A549 (cell line): ENCODE measurements at regions not wholly inside any gene's neighbourhood (a gene's known extent, or its start where the extent isn't known, plus 50 kb on each side); places are given as distances from the start of the nearest gene placed in this dataset.

Experiments
- BHLHE40 ChIP-seq: IDR thresholded peaks from 2 replicates; pipeline ENCODE4 v1.6.1; 2012; ENCODE audit warnings: low read depth, low read length, inconsistent platforms
- CEBPB ChIP-seq, 2 experiments: fragments of >200 bp in 1 of 2; sonication (Bioruptor Twin) in 1 of 2; formaldehyde crosslinking in 1 of 2; IDR thresholded peaks; 2 replicates each; pipeline ENCODE4 v1.6.1; 2012 to 2016
- CHD2 ChIP-seq: fragments of 150-350 bp; IDR thresholded peaks from 2 replicates; pipeline ENCODE4 v1.6.1; 2014; ENCODE audit warnings: low read length; ENCODE audit not compliant: partially characterized antibody
- CTCF ChIP-seq: fragments of >200 bp; sonication (Bioruptor Twin); formaldehyde crosslinking; IDR thresholded peaks from 3 replicates; pipeline ENCODE4 v1.5.1; 2016
- EHMT2 ChIP-seq: fragments of 200-600 bp; sonication (generic); IDR thresholded peaks from 2 replicates; pipeline ENCODE4 v1.6.1; 2016; ENCODE audit warnings: antibody characterized with exemption, low read depth, mild to moderate bottlenecking, moderate library complexity
- EP300 ChIP-seq, 2 experiments: fragments of >200 bp; sonication (Bioruptor Twin); formaldehyde crosslinking; IDR thresholded peaks; 2 replicates in 1 of 2; 3 replicates in 1 of 2; pipeline ENCODE4 v1.6.1; 2016 to 2017
- ESRRA ChIP-seq: fragments of 150-350 bp; IDR thresholded peaks from 2 replicates; pipeline ENCODE4 v1.6.1; 2014; ENCODE audit warnings: mild to moderate bottlenecking, low read length, borderline replicate concordance
- GATA3 ChIP-seq: IDR thresholded peaks from 2 replicates; pipeline ENCODE4 v1.6.1; 2012; ENCODE audit warnings: borderline replicate concordance
- NR3C1 ChIP-seq: fragments of >200 bp; sonication (Bioruptor Twin); formaldehyde crosslinking; IDR thresholded peaks from 3 replicates; pipeline ENCODE4 v1.6.1; 2017
- PHF8 ChIP-seq: fragments of 200-600 bp; sonication (generic); IDR thresholded peaks from 2 replicates; pipeline ENCODE4 v1.6.1; 2016; ENCODE audit warnings: low read depth, mild to moderate bottlenecking, antibody characterized with exemption, moderate library complexity, borderline replicate concordance
- POLR2A ChIP-seq: IDR thresholded peaks from 2 replicates; pipeline ENCODE4 v1.6.1; 2012; ENCODE audit warnings: mild to moderate bottlenecking, low read length
- POLR2AphosphoS2 ChIP-seq: conservative IDR thresholded peaks from 2 replicates; pipeline ENCODE4 v1.6.1; 2012; ENCODE audit warnings: low read length, improper control_type of control experiment, inconsistent platforms
- RFX5 ChIP-seq: fragments of 450-650 bp; IDR thresholded peaks from 2 replicates; pipeline ENCODE4 v1.7.1; 2014; ENCODE audit warnings: antibody characterized with exemption, mild to moderate bottlenecking, moderate library complexity

- TF ChIP-seq POLR2A (no peak), POLR2AphosphoS2 (no peak), CTCF (no peak), CHD2 (no peak), BHLHE40 (no peak), EHMT2 (no peak), NR3C1 (no peak), ESRRA (no peak), PHF8 (no peak), GATA3 (no peak), EP300 (IDR thresholded peaks at IDR 0.05) (no peak), CEBPB (IDR thresholded peaks at IDR 0.05) (no peak), RFX5 (no peak)
Observed at GRCh38 chr7:24456526-24457218, 116.6 kb upstream of the PALS2 start.
